ENCODE measurements at regions not wholly inside any gene's neighbourhood (a gene's known extent, or its start where the extent isn't known, plus 50 kb on each side); places are given as distances from the start of the nearest gene placed in this dataset.

- TF ChIP-seq, protein P1, sequence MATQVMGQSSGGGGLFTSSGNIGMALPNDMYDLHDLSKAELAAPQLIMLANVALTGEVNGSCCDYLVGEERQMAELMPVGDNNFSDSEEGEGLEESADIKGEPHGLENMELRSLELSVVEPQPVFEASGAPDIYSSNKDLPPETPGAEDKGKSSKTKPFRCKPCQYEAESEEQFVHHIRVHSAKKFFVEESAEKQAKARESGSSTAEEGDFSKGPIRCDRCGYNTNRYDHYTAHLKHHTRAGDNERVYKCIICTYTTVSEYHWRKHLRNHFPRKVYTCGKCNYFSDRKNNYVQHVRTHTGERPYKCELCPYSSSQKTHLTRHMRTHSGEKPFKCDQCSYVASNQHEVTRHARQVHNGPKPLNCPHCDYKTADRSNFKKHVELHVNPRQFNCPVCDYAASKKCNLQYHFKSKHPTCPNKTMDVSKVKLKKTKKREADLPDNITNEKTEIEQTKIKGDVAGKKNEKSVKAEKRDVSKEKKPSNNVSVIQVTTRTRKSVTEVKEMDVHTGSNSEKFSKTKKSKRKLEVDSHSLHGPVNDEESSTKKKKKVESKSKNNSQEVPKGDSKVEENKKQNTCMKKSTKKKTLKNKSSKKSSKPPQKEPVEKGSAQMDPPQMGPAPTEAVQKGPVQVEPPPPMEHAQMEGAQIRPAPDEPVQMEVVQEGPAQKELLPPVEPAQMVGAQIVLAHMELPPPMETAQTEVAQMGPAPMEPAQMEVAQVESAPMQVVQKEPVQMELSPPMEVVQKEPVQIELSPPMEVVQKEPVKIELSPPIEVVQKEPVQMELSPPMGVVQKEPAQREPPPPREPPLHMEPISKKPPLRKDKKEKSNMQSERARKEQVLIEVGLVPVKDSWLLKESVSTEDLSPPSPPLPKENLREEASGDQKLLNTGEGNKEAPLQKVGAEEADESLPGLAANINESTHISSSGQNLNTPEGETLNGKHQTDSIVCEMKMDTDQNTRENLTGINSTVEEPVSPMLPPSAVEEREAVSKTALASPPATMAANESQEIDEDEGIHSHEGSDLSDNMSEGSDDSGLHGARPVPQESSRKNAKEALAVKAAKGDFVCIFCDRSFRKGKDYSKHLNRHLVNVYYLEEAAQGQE (IDR thresholded peaks at IDR 0.05; ENCODE audit: insufficient replicate concordance, low read depth) = no peak
- no peak for TF ChIP-seq POLR2AphosphoS5 (IDR thresholded peaks at IDR 0.05; ENCODE audit: low read depth)
These were observed 98.8 kb upstream of the TMTC4 start for GRCh38 chr13:100773429-100773828.
